DMS79 treated with DMSO at 0.1 percent for 48 hours (cell line): ENCODE measurements at regions not wholly inside any gene's neighbourhood (a gene's known extent, or its start where the extent isn't known, plus 50 kb on each side); places are given as distances from the start of the nearest gene placed in this dataset.
A peak's percentile ranks its signal among the peaks of the same experiment; 100 is the strongest.

Source experiments
- DNase-seq: peaks from one replicate; lab custom pipeline; 2025; lab: John Stamatoyannopoulos, UW

DNA sequence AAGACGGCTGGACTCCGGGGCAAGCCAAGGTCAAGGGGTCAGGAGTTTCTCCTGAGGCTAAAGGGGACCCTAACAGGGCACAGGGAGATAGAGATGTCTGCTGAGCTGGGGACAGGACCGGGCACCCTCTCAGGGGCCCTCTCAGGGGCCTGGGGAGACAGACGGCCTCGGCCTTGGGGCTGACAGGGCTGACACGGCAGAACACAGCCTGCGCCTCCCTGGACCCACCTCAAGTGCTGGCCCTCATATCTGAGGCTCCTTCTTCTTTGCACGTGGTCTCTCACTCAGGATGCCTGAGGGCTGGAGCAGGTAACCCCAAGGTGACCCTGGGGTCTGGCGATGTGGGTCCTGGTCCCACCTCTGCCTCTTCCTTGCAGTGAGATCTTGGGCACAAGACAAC is 186.9 kb upstream of the TNRC6C start:
- DNase-seq: no peak

DNA sequence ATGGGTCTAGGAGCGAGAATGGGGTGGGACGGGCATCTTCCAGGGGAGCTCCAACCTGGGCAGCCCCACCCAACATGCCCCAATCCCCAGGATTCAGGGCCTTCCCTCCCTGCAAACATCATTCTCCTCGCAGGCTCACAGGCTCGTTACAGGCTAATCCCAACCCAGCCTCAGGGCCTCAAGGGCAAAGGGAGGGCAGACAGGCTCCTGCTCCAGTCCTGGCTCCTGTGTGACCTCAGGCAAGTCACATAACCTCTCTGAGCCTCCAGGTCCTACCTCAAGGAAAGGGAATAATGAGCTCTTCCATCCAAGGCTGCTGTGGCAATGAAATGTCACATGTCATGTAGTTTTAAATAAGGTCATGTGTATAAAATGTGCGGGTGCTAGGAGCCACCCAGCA is 186.5 kb upstream of the TNRC6C start:
- no peak for DNase-seq

DNA sequence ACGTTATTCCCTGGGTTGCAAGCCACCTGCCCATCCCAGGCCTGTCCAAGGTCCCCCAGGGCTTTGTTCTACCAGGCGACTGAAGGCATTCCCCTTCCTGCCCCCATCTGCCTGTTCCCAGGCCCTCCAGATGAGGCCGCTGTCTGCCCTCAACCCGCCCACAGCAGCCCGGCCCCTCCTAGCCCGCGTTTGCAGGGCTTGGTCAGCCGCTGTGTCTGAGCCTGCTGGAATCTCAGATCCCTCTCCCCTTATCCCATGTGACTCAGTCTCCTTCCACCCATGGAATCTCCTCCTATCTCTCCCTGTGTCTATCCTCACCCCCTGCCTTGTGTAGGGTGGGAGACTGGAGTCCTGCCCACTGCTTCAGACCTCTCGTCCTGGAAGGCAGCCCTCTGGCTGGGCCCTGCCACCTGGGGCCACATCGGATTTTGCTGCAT is 186.0 kb upstream of the TNRC6C start:
- no peak for DNase-seq

DNA sequence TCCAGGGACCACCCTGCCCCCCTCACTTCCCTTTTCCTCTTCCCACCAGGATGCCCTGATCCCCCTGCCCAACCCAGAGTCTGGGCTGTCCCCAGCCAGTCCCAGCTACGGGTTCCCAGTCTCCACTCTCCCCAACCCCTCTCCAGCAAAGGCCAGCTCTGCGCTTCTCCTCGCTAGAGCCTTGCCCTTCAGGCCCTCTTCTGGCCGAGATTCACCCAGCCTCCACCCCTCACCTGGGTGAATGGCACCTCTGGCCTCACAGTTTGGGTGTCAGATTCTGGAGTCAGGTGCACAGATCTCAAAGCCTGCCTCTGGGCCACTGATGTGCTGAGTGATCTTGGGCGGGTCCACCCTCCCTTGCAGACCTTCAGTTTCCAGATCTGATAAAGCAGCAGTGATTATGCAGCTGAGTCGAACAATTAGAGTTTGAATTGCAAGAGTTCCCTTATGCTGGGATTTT is 185.6 kb upstream of the TNRC6C start:
- DNase-seq: no peak

- DNase-seq: no peak
Observed at GRCh38 chr17:77774182-77774581, 184.3 kb upstream of the TNRC6C start.

GRCh38 chr17:77778636-77779489 is 179.6 kb upstream of the TNRC6C start:
- DNase-seq: peak; percentile 45

GRCh38 chr17:77779711-77780539 is 178.6 kb upstream of the TNRC6C start:
- peak; percentile 18 for DNase-seq

GRCh38 chr17:77781536-77781935 is 177.0 kb upstream of the TNRC6C start:
- no peak for DNase-seq

DNA sequence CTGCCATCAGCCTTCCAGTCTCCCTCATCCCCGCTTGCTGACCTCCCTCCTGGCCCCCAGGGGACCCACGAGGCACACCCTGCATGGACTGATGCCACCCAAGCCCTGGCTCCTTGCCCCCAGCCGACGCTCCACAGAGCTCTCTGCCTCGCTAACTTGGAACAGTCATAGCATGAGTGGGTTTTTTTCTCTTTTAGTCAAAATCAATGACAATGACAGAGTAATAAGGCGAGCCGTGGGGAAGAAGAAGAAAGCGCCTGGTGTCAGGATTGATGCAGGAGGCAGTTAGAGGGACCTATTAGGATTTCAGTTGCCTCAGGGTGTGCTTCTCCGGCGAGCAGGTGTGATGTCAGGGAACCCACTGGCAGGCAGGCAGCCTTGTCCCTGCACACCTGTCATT is 176.3 kb upstream of the TNRC6C start:
- no peak for DNase-seq

DNA sequence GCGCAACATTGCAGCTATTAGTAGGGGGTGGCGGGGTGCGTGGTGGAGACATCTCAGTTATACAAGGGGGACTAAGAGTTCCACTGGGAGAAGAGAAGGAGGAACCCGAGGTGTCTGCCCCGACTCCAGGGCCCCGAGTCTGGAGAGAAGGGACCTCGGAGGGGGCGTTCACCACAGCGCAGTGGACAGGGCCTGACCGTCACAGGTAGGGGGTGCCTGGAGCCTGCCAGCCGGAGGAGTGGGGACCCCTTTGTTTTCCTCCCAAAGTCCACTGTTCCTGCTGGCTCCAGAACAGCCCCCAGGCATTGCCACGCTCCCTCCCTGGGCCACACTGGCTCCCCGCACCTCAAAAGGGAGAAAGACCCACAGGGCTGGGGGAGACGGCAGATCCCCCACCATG is 175.9 kb upstream of the TNRC6C start:
- DNase-seq: no peak

DNA sequence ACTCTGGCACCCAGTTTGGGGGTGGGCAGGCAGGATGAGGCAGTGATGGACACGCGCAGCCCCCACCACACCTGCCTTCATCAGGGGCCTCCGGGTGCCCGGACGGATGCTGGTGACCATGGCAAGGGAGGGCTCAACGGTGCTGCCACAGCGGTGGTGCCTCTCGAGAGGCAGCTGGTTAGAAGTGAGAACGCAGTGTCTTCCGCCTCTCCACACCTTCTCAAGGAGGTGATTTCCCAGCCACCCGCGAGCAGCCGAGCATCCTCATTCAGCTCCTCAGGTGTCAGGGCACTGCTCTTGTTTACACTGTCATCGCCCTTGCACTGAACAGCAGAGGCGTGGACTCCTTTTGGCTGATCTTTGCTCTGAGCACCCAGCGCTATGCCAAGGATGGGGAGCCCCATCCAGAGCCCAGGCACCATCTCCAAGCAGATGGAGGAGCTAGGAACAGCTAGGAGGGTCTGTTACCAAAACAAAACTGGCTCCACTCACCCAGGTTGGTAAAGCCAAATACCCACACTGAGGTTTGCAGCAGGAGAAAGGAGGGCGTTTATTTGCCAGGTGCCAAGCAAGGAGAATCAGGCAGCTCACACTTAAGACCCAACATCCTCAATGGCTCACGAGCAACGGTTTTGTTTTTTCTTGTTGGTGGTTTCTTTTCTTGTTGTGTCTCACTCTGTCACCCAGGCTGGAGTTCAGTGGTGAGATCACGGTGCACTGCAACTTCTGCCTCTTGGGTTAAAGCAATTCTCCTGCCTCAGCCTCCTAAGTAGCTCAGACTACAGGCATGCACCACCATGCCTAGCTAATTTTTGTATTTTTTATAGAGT is 174.3 kb upstream of the TNRC6C start:
- DNase-seq: no peak

DNA sequence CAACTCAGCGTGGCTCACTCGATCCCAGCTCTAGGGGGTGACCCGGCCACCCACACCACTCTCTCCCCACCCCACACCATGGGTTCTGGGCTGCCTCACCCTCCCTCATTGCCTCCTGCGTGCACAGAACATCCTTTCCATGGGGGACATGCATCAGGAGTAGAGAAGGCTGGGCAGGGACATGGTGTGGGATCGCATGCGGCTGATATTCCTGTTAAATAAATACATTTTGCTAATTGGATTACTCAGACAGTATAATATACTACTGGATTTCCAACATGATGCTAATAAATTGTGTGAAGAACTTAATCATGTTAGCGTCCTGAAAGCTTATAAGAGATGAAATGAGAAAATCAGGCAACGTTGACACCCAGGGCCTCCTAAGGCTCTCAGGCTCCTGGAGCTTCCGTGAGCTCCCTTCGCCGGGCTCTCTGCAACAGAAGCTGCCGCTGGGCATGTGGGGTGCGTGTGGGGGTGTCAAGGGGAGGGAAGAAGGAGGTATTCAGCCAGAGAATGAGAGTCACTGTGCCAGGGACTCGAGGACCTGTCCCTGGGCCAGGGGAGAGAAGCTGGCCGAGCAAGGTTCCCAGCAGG is 173.1 kb upstream of the TNRC6C start:
- no peak for DNase-seq

- no peak for DNase-seq
Observed at GRCh38 chr17:77786090-77786489, 172.4 kb upstream of the TNRC6C start.

- peak; percentile 62 for DNase-seq
Observed at GRCh38 chr17:77786740-77787505, 171.6 kb upstream of the TNRC6C start.

DNA sequence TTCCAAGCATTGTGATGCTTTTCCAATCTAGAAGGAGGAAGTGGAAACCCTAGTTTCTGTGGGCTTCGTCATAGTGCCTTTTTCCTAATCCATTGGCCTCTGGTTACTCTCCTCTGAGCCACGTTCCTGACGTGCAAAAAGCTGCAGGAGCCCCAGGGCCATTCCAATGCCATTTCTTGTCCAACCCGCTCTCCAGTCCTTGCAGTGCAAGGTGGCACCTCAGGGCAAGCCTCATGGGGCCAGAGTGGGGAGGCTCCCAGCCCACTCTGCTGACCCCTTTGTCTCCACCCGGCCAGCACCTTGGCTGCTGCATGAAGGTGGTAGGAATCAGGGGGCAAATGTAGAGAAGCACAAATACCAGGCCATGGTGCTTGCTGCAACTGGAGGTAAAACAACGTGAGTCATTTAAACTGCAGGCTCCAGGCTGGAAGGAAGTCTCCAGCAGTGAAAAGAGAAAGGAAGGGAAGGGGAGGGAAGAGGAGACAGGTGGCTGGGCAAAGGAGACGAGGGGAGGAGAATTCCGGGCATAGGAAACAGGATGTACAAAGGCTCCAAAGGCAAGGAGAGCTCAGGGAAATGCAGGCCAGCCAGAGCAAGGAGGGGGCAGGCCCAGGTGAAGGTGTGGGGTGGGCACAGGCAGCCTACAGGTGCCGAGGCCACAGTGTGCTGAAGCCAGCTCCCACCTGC is 168.2 kb upstream of the TNRC6C start:
- no peak for DNase-seq

DNA sequence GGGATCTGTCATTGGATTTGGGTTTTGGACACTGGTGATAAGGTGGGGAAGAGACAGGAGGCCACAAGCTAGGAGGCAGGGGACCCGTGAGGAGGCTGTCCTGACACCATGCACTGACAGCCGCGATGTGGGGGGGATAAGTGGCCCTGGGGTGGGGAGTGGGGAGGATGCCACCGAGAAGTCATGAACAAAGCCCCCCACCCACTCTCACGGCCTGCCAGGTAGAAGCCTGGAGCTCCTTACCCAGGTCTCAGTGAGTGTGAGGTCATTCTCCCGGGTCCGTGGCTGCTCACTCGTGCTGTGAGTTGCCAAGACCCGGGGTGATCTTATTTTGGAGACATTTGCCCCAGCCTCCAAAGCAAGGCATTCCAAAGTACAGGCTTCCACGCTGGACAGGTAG is 165.9 kb upstream of the TNRC6C start:
- no peak for DNase-seq

DNA sequence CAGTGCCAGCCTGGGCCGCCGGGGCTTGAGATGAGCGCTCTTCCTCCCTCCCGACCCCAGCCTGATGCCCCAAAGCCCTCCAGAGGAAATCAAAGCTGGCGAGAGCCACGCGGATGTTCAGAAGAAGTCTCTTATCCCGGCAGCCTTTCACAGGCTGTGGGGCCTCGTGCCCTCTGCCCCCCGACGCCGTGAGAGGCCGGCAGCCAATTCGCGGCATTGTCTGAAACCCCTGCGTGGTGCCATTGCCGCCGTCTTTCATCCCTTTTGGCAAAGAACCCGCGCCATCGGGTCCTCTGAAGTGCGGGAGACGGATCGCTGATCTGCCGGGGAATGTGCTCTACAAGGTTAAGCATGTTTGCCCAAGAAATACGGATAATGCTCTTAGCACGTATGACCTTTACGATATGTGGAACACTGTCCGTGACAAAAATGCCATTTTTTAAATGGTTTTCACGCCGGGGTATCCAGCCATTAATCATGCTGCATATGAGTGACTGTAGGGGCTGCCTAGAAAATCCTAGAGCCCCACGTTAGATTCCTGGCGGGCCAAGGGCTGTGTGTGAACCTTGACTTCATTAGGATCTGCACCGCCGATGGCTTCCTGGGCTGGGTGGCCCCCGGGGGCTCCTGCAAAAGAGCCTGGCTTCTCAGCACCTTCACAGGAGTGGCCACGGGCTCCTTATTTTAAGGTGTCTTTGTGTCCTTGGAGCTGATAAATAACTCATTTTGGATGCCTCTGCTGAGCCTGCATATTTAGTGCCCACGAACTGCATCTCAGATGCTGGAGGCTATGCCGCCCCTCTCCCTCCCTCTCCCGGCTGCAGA is 165.1 kb upstream of the TNRC6C start:
- no peak for DNase-seq

DNA sequence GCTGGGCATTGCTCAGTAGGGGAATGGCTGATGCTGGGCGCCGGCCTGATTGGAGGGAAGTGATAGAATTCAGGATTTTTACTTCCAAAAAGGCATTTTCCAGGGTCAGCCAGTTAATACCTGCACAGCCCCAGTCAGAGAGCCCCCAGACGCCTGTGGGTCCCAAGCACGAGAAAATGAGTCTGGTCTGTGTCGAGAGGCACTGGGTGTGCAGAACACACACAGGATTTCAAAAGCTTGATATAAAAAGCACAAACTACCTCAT is 164.6 kb upstream of the TNRC6C start:
- no peak for DNase-seq

DNA sequence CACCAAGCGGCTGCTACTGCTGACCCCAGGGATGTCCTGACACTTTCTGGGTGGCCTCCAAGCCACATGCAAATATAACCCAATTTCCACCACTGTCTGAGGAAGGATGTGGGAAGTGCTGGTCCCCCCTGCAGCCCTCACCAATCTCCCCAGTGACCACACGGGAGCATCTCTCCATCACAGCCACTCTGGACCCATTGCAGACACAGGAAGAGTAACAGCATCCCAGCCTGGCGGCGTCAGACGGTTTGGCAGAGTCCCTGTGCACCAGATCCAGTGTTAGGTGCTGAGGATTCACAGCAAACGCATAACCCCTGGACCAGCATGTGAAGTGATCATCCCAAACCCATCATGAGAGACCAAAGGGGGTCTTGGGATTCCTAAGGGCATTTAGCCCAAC is 163.7 kb upstream of the TNRC6C start:
- DNase-seq: no peak

DNA sequence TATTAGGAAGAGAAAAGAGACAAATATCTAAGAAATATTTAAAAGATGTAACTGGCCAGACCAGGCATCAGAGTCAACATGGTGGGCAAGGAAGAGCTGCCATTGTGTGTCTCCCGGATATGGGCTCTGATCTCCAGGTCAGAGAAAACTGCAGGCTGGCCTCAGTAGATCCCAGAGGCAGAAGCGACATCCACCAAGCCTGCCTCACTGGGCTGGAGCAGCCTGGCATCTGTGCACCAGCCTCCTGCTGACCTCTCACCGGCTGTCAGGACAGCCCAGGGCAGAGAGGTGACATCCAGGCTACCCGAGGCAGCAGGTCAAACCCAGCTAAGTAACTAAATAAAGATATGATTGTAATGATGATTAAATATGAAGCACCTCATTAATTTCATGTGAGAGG is 162.8 kb upstream of the TNRC6C start:
- DNase-seq: no peak
